ENCODE measurements at regions not wholly inside any gene's neighbourhood (a gene's known extent, or its start where the extent isn't known, plus 50 kb on each side); places are given as distances from the start of the nearest gene placed in this dataset.

GRCh38 chr3:139248593-139249255, 95.1 kb upstream of the MRPS22 start:
- no peak for DNase-seq (ENCODE audit: low spot score in 2 of 2)
- H3K9me3 ChIP-seq: no peaks in the 10 kb centered on the region
- H3K27ac ChIP-seq: no peak overlapping the region
- no peaks in the 10 kb centered on the region for H3K36me3 ChIP-seq
- intact Hi-C loops (cut with DNase I): no loop called here
- H3K4me3 ChIP-seq: no peak overlapping the region
- TF ChIP-seq CTCF (IDR thresholded peaks at IDR 0.05): no peak
- H3K4me1 ChIP-seq: no peaks in the 10 kb centered on the region
- no peaks in the 10 kb centered on the region for H3K27me3 ChIP-seq

- no peaks in the 10 kb centered on the region for H3K27me3 ChIP-seq
- DNase-seq (ENCODE audit: low spot score in 2 of 2): no peak
- intact Hi-C loops (cut with DNase I): no loop called here
- no peaks in the 10 kb centered on the region for H3K4me1 ChIP-seq
- no peaks in the 10 kb centered on the region for H3K9me3 ChIP-seq
- no peak overlapping the region for H3K27ac ChIP-seq
- H3K36me3 ChIP-seq: no peaks in the 10 kb centered on the region
- no peak overlapping the region for H3K4me3 ChIP-seq
- TF ChIP-seq CTCF (IDR thresholded peaks at IDR 0.05): no peak
These were observed 92.3 kb upstream of the MRPS22 start for GRCh38 chr3:139251529-139251928.

- H3K27ac ChIP-seq: no peak overlapping the region
- intact Hi-C loops (cut with DNase I): no loop called here
These were observed 91.1 kb upstream of the MRPS22 start for GRCh38 chr3:139252719-139253118.

GRCh38 chr3:139258276-139258675, 85.5 kb upstream of the MRPS22 start:
- H3K9me3 ChIP-seq: no peaks in the 10 kb centered on the region
- H3K36me3 ChIP-seq: no peaks in the 10 kb centered on the region
- H3K27ac ChIP-seq: no peak overlapping the region
- no peak for TF ChIP-seq CTCF (IDR thresholded peaks at IDR 0.05)
- DNase-seq (ENCODE audit: low spot score in 2 of 2): no peak
- intact Hi-C loops (cut with DNase I): no loop called here
- H3K27me3 ChIP-seq: no peaks in the 10 kb centered on the region
- H3K4me3 ChIP-seq: no peak overlapping the region
- H3K4me1 ChIP-seq: no peaks in the 10 kb centered on the region

More at GRCh38 chr3:139252719-139253118, 91.1 kb upstream of the MRPS22 start:
- Histone ChIP-seq H3K4me1 (no peaks in the 10 kb centered on the region), H3K27me3 (no peaks in the 10 kb centered on the region), H3K4me3 (no peak overlapping the region), H3K36me3 (no peaks in the 10 kb centered on the region), H3K9me3 (no peaks in the 10 kb centered on the region)
- DNase-seq (ENCODE audit: low spot score in 2 of 2): no peak
- TF ChIP-seq CTCF (IDR thresholded peaks at IDR 0.05): no peak

GRCh38 chr3:139259398-139259797, 84.4 kb upstream of the MRPS22 start:
- intact Hi-C loops (cut with DNase I): no loop called here
- no peak for TF ChIP-seq CTCF (IDR thresholded peaks at IDR 0.05)
- Histone ChIP-seq H3K4me3 (no peak overlapping the region), H3K4me1 (no peaks in the 10 kb centered on the region), H3K27me3 (no peaks in the 10 kb centered on the region), H3K27ac (no peak overlapping the region), H3K36me3 (no peaks in the 10 kb centered on the region), H3K9me3 (no peaks in the 10 kb centered on the region)
- DNase-seq (ENCODE audit: low spot score in 2 of 2): no peak

GRCh38 chr3:139260041-139260486, 83.8 kb upstream of the MRPS22 start:
- Histone ChIP-seq H3K4me3 (no peak overlapping the region), H3K27ac (no peak overlapping the region), H3K36me3 (no peaks in the 10 kb centered on the region), H3K9me3 (no peaks in the 10 kb centered on the region), H3K27me3 (no peaks in the 10 kb centered on the region), H3K4me1 (no peaks in the 10 kb centered on the region)
- no peak for DNase-seq (ENCODE audit: low spot score in 2 of 2)
- TF ChIP-seq CTCF (IDR thresholded peaks at IDR 0.05): no peak
- intact Hi-C loops (cut with DNase I): no loop called here

Measured in ascending aorta (tissue), 2 donors.